Right lobe of liver (tissue), 4 donors: ENCODE measurements at regions not wholly inside any gene's neighbourhood (a gene's known extent, or its start where the extent isn't known, plus 50 kb on each side); places are given as distances from the start of the nearest gene placed in this dataset.

Experiments used
- CTCF ChIP-seq, 4 donors: fragments of 200-600 bp in 3 of 4; fragments of 450-650 bp in 1 of 4; IDR thresholded peaks; one replicate each; pipeline versions ENCODE4 v1.5.1 to v1.8.0; 2016 to 2022; ENCODE audit warnings: antibody characterized with exemption in 4 of 4, mild to moderate bottlenecking in 2 of 4
- POLR2A ChIP-seq: fragments of 450-650 bp; IDR thresholded peaks from one replicate; pipeline ENCODE4 v1.6.1; 2017; ENCODE audit warnings: antibody characterized with exemption, mild to moderate bottlenecking
- donor health status: DM: no; HTN: no; CAD: no.
- donor health status: DM: no; HTN: no; CAD: no.
- donor health status: DM: no; HTN: yes; CAD: no.

- TF ChIP-seq CTCF (IDR thresholded peaks at IDR 0.05): no peak
- no peak for TF ChIP-seq POLR2A
These were observed 557.3 kb downstream of the MIAT start for GRCh38 chr22:27214691-27215090.
